ENCODE measurements at regions not wholly inside any gene's neighbourhood (a gene's known extent, or its start where the extent isn't known, plus 50 kb on each side); places are given as distances from the start of the nearest gene placed in this dataset.

DNA sequence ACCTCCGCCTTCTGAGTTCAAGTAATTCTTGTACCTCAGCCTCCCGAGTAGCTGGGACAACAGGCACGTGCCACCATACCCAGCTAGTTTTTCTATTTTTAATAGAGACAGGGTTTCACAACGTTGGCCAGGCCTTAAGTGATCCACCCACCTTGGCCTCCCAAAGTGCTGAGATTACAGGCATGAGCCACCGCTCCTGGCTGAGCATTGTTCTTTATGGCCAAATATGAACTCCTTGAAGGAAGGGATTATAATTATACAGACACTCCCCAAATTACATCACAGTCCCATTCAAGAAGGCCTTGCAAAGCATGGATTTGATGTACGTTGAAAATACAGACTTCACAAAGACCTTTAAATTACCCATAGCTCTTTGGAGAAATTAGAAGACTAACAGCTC is 381.7 kb downstream of the TXNL1 start:
- Histone ChIP-seq H3K4me3 (no peak overlapping the region), H3K9me3 (no peaks in the 10 kb centered on the region), H3K36me3 (ENCODE audit: low read depth, missing control alignments) (no peaks in the 10 kb centered on the region), H3K27ac (no peak overlapping the region), H3K4me1 (no peaks in the 10 kb centered on the region), H3K27me3 (no peaks in the 10 kb centered on the region)
- TF ChIP-seq, protein P1, sequence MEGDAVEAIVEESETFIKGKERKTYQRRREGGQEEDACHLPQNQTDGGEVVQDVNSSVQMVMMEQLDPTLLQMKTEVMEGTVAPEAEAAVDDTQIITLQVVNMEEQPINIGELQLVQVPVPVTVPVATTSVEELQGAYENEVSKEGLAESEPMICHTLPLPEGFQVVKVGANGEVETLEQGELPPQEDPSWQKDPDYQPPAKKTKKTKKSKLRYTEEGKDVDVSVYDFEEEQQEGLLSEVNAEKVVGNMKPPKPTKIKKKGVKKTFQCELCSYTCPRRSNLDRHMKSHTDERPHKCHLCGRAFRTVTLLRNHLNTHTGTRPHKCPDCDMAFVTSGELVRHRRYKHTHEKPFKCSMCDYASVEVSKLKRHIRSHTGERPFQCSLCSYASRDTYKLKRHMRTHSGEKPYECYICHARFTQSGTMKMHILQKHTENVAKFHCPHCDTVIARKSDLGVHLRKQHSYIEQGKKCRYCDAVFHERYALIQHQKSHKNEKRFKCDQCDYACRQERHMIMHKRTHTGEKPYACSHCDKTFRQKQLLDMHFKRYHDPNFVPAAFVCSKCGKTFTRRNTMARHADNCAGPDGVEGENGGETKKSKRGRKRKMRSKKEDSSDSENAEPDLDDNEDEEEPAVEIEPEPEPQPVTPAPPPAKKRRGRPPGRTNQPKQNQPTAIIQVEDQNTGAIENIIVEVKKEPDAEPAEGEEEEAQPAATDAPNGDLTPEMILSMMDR (IDR thresholded peaks at IDR 0.05) = no peak
- TF ChIP-seq POLR2A (IDR thresholded peaks at IDR 0.05) = no peak
- no peak for DNase-seq
- WGBS, 2 donors = 88 to 93% methylated on average over 6 of the region's 6 CpGs
- intact Hi-C loops (cut with DNase I; ENCODE audit: low total_unique reads) = no loop called here

DNA sequence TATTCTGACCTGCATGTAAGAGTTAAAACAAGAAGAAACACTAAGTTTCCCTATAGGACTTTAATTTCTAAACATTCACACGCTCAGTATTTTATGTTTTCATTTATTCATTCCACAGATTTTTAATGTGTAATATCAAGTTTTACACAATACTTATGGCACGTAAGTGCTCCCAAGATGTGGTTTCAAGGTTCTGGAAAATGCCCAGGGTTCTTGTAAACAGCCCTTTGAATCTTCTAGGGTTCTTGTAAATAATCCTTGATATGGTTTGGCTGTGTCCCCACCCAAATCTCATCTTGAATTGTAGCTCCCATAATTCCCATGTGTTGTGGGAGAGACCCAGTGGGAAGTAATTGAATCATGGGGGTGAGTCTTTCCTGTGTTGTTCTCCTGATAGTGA is 383.0 kb downstream of the TXNL1 start:
- no peaks in the 10 kb centered on the region for H3K9me3 ChIP-seq
- WGBS, 2 donors = 95 to 97% methylated on average over 2 of the region's 2 CpGs
- no peaks in the 10 kb centered on the region for H3K36me3 ChIP-seq (ENCODE audit: low read depth, missing control alignments)
- H3K27ac ChIP-seq = no peak overlapping the region
- H3K4me1 ChIP-seq = no peaks in the 10 kb centered on the region
- no peak overlapping the region for H3K4me3 ChIP-seq
- TF ChIP-seq, protein P1 (IDR thresholded peaks at IDR 0.05) = no peak
- TF ChIP-seq POLR2A (IDR thresholded peaks at IDR 0.05) = no peak
- DNase-seq = no peak
- intact Hi-C loops (cut with DNase I; ENCODE audit: low total_unique reads) = no loop called here
- H3K27me3 ChIP-seq = no peaks in the 10 kb centered on the region

DNA sequence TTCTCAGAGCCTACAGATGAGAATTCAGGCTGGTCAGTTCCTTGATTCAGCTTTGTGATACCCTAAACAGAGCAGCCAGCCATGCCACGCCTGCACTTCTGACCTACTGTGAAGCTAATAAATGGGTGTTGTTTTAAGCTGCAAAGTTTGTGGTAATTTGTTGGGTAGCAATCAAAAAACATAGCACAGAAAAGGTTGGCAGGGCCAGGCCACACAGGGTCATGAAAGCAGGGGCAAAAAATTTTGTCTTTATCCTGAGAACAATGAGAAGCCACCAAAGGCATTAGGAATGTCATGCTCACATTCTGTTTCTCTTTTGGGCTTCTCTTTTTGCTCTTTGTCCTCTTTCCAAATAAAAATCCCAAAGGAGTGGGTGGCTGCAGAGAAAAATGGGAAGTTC is 385.9 kb downstream of the TXNL1 start:
- Histone ChIP-seq H3K4me3 (no peak overlapping the region), H3K27ac (no peak overlapping the region), H3K4me1 (no peaks in the 10 kb centered on the region), H3K9me3 (no peaks in the 10 kb centered on the region), H3K36me3 (ENCODE audit: low read depth, missing control alignments) (no peaks in the 10 kb centered on the region), H3K27me3 (no peaks in the 10 kb centered on the region)
- 93 to 100% methylated on average over 1 of the region's 1 CpG for WGBS, 2 donors
- intact Hi-C loops (cut with DNase I; ENCODE audit: low total_unique reads) = no loop called here
- TF ChIP-seq POLR2A (IDR thresholded peaks at IDR 0.05) = no peak
- TF ChIP-seq, protein P1 (IDR thresholded peaks at IDR 0.05) = no peak
- no peak for DNase-seq

DNA sequence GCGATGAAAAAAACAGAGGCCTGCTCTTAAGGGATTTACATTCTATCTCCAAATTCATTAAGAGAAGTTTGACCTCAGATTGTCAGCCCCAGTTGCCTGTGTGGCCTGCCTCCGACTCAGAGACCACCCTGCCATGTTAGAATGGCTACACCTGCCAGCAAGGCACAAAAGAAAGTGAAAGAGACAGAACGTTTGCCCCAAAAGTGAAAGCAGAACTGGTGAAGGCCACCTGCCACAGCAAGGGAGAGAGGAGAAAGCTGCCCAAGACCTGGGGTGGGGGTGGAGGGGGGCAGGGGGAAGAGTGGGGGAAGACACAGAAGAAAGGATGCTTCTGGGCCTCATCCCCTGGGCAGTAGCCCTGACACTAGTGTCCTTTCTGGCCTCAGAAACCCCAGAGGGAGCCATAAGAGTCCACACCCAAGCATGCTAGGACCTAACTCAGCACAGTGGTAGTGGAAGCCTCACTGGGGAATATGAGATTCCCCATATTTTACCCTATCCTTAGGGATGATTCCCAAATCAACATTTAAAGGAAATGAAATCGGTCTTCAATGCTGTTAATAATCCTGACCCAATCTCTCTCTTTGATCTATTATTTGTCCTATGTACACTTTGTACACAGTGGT is 389.7 kb downstream of the TXNL1 start:
- H3K27ac ChIP-seq = no peak overlapping the region
- no peaks in the 10 kb centered on the region for H3K4me1 ChIP-seq
- no peak overlapping the region for H3K4me3 ChIP-seq
- TF ChIP-seq, protein P1 (IDR thresholded peaks at IDR 0.05) = no peak
- no peak for TF ChIP-seq POLR2A (IDR thresholded peaks at IDR 0.05)
- DNase-seq = no peak
- no peaks in the 10 kb centered on the region for H3K27me3 ChIP-seq
- intact Hi-C loops (cut with DNase I; ENCODE audit: low total_unique reads) = no loop called here
- no peaks in the 10 kb centered on the region for H3K36me3 ChIP-seq (ENCODE audit: low read depth, missing control alignments)
- 77 to 78% methylated on average over 4 of the region's 4 CpGs for WGBS, 2 donors
- no peaks in the 10 kb centered on the region for H3K9me3 ChIP-seq

DNA sequence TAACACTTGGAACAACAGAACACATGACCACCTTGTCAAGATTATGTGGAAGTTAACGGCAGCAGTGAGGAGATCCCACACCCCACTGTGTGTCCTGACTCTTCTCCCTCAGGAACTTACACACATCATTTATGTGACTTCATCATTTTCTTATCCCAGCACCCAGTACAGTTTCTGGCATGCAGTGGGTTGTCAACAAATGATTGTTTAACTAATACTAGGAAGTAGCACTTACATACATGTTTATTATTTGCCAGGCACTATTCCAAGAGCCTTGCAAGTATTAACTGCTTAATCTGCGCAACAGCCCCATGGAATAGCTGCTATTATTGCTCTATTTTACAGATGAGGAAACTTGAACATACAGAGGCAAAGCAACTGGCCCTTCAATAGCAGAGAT is 391.5 kb downstream of the TXNL1 start:
- H3K4me3 ChIP-seq = no peak overlapping the region
- TF ChIP-seq, protein P1 (IDR thresholded peaks at IDR 0.05) = no peak
- no peak for TF ChIP-seq POLR2A (IDR thresholded peaks at IDR 0.05)
- no peaks in the 10 kb centered on the region for H3K36me3 ChIP-seq (ENCODE audit: low read depth, missing control alignments)
- 93 to 100% methylated on average over 2 of the region's 2 CpGs for WGBS, 2 donors
- H3K27ac ChIP-seq = no peak overlapping the region
- H3K27me3 ChIP-seq = no peaks in the 10 kb centered on the region
- no peaks in the 10 kb centered on the region for H3K9me3 ChIP-seq
- H3K4me1 ChIP-seq = no peaks in the 10 kb centered on the region
- DNase-seq = no peak
- intact Hi-C loops (cut with DNase I; ENCODE audit: low total_unique reads) = no loop called here
